ENCODE measurements at regions not wholly inside any gene's neighbourhood (a gene's known extent, or its start where the extent isn't known, plus 50 kb on each side); places are given as distances from the start of the nearest gene placed in this dataset.

GRCh38 chr13:103497404-103497803 is 431.2 kb upstream of the SLC10A2 start:
- TF ChIP-seq POU2F2 (IDR thresholded peaks at IDR 0.05; ENCODE audit: low read depth, low read length) (no peak), POLR2AphosphoS5 (IDR thresholded peaks at IDR 0.05; ENCODE audit: low read depth, low read length) (no peak), POLR2A (IDR thresholded peaks at IDR 0.05; ENCODE audit: low read depth, low read length) (no peak), TAF1 (IDR thresholded peaks at IDR 0.05; ENCODE audit: low read depth, low read length) (no peak)

All from GM12891 (cell line).